22Rv1 (cell line): ENCODE measurements at regions not wholly inside any gene's neighbourhood (a gene's known extent, or its start where the extent isn't known, plus 50 kb on each side); places are given as distances from the start of the nearest gene placed in this dataset.
A peak's percentile ranks its signal among the peaks of the same experiment; 100 is the strongest.

Experiments
- ZFX ChIP-seq: fragments of 450-650 bp; IDR thresholded peaks from 2 replicates; pipeline ENCODE4 v1.6.1; 2017; ENCODE audit warnings: antibody characterized with exemption, borderline replicate concordance
- TF ChIP-seq, protein P1 (sequence below): fragments of 450-650 bp; IDR thresholded peaks from 2 replicates; pipeline ENCODE4 v1.5.1; 2017; ENCODE audit warnings: mild to moderate bottlenecking

DNA sequence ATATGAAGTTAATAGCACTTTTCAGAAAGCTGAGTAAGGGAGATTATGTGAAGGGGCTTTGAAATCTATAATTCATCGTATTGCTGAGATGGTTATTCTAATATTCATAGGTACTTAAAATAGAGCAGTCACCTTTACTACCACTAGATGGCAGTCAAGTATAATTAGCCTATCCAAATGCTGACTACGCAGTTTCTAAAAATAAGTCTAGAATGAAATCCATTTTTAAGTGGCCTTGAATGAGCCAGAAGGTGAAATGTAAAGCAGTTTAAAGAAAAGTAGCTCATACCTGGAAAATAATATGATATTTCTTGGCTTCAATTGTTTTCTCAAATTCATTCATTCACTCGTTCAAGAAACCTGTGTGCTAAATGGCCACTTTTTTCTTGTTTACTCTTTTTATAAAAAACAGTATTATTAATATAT lies 1277.1 kb downstream of the GATA3 start:
- TF ChIP-seq, protein P1, sequence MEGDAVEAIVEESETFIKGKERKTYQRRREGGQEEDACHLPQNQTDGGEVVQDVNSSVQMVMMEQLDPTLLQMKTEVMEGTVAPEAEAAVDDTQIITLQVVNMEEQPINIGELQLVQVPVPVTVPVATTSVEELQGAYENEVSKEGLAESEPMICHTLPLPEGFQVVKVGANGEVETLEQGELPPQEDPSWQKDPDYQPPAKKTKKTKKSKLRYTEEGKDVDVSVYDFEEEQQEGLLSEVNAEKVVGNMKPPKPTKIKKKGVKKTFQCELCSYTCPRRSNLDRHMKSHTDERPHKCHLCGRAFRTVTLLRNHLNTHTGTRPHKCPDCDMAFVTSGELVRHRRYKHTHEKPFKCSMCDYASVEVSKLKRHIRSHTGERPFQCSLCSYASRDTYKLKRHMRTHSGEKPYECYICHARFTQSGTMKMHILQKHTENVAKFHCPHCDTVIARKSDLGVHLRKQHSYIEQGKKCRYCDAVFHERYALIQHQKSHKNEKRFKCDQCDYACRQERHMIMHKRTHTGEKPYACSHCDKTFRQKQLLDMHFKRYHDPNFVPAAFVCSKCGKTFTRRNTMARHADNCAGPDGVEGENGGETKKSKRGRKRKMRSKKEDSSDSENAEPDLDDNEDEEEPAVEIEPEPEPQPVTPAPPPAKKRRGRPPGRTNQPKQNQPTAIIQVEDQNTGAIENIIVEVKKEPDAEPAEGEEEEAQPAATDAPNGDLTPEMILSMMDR = peak; percentile 90
- no peak for TF ChIP-seq ZFX
